ENCODE measurements at regions not wholly inside any gene's neighbourhood (a gene's known extent, or its start where the extent isn't known, plus 50 kb on each side); places are given as distances from the start of the nearest gene placed in this dataset.
"Not testable (repeated sequence)": the region's sequence is repeated elsewhere in the genome, so short reads cannot be mapped to it uniquely, and the experiment has no call there.

DNA sequence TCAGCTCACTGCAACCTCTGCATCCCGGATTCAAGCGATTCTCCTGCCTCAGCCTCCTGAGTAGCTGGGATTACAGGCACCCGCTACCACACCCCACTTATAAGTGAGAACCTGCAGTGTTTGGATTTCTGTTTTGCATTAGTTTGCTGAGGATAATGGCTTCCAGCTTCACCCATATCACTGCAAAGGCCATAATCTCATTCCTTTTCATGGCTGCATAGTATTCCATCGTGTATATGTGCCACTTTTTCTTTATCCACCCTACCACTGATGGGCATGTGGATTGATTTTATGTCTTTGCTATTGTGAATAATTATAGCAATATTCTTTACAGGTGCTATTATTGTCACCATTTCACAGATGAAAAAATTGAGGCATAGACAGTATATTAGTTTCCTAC lies 301.0 kb upstream of the MAF start:
- intact Hi-C loops (cut with DNase I): no loop called here
- DNase-seq (ENCODE audit: low spot score): no peak

DNA sequence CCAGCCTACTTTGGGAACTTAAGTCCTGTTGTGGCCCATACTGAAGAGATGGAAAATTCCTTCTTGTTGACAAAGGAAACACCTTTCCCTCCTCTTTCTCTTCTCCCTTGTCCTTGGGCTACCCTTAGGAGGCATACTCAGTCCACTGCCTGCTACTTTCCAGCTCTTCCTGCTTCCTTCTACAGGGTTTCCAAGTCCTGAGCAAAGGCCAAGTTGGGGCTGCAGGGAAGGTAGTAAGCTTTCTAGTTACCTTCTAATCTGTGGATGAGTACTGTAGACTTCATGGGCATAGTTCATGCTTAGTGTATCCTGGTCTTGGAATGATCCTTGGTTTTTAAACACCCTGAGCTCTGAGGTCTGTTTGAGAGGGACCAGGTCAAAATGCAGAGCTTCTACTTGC lies 299.2 kb upstream of the MAF start:
- DNase-seq (ENCODE audit: low spot score): no peak
- intact Hi-C loops (cut with DNase I): no loop called here

DNA sequence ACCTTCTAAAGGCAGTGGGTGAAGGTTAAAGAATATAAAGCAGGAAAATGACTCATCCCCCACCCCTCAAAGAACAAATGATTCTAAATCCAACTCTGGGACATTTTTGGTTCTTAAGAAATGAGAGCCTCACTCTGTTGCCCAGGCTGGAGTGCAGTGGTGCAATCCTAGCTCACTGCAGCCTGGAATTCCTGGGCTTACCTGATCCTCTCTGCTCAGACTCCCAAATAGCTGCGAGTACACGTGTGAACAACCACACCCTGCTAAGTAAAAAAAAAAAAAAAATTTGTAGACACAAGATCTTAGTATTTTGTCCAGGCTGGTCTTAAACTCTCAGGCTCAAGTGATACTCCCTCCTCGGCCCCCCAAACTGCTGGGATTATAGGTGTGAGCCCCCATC lies 298.8 kb upstream of the MAF start:
- no peak for DNase-seq (ENCODE audit: low spot score)
- intact Hi-C loops (cut with DNase I): no loop called here

DNA sequence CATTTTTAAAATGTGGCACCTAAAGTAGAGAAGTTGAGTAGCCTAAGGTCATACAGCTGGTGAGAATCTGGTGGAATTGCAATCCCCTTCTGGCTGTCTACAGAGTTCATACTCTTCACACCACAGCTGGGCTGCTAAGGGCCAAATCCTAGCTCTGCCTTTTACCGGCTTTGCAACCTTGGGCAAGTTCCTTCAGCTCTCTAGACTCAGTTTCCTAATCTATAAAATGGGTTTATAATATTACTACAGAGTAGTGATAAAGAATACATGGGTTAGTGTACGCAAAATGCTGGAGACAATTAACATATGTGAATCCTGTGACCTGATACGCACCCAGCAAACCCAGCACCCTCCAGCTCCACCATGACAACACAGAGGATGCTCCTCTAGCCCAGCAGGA lies 298.2 kb upstream of the MAF start:
- intact Hi-C loops (cut with DNase I): no loop called here
- DNase-seq (ENCODE audit: low spot score): no peak

DNA sequence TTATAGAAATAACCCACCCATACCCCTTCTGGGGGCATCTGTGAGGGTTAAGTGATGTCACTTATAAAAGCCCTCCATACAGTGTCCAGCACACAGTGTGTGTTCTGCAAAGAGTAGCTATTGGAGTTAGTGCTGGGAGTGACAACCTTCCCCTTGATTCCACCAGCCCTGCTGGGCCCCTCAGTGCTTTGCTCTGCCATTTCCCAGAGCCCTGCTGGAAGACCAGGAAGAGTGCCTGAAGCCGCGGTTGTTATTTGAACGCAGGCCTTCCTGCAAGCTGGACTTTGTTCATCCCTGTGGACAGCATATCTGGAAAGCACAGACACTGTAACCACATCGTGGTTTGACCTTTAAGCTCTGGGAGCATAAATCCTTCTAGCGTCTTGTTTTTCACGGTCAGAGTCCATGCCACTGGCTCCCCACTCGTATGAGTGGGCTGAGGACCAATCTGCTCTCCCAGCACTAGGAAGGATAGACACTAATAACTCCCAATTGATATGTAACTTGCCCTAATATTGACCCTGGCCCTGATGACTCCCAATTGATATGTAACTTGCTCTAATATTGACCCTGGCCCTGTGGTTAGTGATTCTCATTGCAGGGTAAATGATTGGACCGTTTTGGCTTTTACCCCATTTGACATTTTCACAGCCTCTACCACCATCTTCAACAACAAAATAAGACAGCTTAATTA lies 297.1 kb upstream of the MAF start:
- no peak for DNase-seq (ENCODE audit: low spot score)
- intact Hi-C loops (cut with DNase I): no loop called here

DNA sequence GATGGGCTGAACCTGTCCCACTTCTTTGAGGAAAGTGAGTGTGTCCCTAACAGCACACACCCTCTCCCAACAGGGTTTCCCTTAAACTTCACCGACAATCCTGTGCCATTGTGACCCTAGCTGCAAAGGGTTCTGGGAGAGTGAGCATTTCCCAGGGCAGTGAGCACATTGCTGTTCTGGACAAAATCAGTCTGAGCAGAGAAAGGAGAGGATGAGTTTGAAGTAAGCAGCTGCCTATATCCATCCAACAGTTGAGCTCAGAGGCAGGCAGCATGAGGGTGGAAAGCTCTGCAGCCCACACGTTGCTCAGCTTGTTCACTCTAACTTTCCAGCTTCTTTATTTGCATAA lies 296.5 kb upstream of the MAF start:
- no peak for DNase-seq (ENCODE audit: low spot score)
- intact Hi-C loops (cut with DNase I): no loop called here

DNA sequence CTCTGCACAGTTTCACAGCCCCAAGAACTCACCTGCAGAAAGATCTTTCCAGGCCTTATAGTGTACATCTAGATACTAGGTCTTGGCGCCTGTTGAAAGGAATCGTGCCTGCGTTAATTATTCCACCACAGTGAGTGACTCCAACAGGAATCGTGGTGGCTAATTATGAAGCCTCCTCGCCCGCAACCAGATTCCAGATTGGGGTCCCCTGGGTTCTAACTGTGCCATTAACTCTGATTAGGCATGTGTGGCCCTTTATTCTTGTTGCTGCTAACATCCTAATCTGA lies 295.3 kb upstream of the MAF start:
- intact Hi-C loops (cut with DNase I): no loop called here
- DNase-seq (ENCODE audit: low spot score): no peak

DNA sequence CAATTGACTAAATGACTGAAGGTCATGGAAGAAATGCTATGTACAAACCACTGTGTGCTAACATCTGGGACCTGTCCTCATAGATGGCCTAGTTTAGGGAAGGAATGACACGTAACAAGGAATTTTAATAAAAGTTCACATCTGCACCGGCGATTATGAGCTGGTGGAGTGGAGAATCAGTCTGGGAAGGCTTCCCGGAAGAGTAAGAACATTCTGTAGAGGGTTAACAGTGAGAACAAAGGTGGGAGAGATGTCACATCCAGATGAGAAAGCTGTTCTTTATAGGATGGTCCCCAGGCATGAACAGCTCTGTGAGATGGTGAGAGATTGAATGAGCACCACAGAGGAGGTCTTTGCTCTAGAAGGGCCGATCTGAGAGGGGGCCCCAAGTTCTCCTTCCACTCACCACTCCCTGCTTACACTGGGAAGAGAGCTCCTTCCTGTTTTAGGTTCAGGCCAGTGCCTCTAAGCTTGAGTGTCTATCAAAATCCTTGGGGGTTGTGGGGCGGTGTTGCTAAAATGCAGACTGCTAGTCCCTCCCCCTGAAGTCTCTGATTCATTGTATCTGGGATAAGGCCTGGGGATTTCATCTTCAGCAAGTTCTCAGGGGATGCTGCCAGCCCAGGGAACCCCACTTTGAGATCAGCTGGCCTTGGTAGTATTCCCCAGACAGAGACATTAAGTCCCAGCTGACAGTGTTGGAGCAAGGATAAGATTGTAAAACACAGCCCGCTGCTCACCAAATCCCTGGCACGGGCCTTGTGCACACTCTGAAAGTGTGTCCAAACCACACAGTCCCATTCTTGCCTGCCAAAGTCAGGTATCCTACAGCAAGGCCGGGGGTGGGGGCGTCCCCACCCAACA lies 294.7 kb upstream of the MAF start:
- intact Hi-C loops (cut with DNase I): no loop called here
- no peak for DNase-seq (ENCODE audit: low spot score)

DNA sequence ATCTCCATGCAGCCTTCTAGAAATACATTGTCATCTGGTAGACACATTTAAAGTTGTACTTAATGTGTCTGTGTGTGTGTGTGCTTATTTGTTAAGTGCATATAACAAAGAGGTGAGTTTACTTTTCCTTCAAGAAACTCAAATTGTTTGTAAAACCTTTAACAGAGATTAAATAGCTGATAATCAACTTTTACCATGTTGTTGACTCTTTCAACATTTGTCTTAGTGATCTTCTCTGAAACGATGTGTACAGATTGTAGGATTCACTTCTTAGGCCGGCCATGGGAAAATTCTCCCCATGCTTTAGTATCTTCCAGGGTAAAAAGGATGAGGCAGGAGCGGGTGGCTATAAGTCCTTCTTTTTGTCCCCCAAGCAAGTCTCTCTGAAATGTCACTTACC lies 292.9 kb upstream of the MAF start:
- intact Hi-C loops (cut with DNase I): no loop called here
- DNase-seq (ENCODE audit: low spot score): no peak

DNA sequence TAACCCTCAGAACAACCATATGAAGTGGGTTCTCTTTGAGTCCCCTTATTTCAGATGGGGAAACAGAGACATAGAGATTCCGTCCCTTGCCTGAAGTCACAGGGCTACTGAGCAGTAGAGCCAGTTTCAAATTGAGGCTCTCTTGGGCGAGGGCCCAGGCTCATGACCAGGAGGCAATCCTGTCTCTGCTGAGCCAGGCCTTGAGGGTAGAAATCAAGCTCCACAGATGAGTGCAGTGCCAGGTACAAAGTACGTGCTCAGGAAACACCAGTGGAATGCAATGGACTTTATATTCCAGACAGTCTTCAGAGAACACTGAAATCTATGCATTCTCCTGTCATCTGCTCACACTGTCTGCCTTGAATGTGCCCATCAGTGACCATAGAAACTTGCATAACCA lies 291.7 kb upstream of the MAF start:
- intact Hi-C loops (cut with DNase I): no loop called here

DNA sequence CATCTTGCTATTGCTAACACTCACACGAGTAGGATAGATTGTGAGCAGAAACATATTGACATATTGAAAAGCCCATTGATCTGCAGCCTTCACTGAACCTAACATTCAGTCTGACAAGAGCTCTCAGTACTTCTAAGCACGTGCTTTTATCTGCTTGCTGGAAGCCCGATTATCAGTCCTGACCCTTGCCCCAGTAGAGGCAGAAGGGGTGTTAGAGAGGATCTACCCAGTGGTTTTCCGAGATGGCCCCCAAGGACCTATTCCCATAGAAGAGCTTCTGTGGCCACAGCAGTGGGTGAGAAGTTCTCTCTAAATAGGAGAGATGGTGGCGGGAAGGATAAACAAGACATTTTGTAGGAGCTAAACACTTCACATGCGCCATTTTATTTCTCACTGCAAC lies 290.9 kb upstream of the MAF start:
- intact Hi-C loops (cut with DNase I): no loop called here
- no peak for DNase-seq (ENCODE audit: low spot score)

More for the DNA sequence above, 291.7 kb upstream of the MAF start:
- DNase-seq (ENCODE audit: low spot score): no peak

DNA sequence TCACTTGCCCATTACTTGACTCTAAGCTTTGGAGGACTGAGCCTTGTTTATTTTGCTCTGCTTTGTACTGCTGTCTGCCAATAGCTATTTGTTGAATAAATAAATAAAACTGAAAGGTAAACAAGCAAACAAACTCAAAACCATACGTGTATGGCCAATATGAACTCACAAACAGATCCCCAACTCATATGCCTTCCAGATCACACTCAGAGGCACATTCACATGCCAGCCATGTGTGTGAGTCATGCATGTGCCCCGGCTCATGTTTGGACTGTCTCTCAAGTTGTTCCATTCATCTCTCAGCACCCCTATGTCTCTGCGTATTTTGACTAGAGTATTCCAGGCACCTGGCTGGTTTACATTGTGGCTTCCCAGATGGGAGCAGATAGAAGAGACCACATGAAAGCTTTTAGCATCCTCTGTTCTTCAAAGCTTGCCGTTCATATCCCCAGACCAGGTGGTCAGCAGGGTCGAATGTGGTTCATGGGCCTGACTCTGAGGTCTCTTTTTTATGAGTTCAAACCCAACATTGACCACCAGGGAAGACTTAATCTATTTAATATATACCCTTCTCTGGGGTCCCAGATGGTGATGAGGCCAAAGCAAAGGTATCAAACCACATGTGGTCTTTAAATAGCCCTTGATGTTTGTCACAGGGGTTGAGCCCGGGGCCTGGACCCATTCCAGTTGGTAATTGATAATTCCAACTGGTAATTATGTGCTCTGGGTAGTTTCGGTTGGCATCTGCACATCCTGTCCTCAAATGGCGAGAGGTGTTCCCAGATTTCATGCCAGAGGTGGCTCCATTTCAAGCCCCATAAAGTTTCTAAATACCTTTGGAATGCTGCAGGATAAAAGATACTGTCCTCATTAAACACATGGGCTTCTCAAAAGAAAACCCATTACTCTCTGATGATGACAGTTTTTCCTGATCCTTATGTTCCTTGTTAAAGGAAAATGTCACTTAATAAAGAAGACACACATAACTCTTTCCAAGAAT lies 287.3 kb upstream of the MAF start:
- DNase-seq (ENCODE audit: low spot score): no peak
- intact Hi-C loops (cut with DNase I): no loop called here

DNA sequence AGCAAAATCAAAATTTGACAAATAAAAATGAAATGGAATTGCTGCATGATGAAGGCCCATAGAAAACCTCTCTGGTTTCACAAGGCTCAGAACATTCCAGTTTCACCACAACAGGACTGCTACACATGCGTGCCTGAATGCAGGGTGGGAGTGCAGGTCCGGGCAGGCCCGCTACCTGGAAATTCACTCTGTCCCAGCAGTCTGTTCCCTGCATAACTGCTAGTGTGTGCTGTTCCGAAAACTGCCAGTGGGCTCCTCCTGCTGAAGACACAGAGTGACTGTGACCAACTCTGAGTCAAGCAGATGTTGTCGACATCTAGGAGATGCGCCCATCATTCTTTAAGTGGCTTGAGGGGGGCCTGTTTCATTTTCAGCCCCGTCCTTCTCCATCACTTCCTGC lies 284.8 kb upstream of the MAF start:
- DNase-seq (ENCODE audit: low spot score): no peak
- intact Hi-C loops (cut with DNase I): no loop called here

DNA sequence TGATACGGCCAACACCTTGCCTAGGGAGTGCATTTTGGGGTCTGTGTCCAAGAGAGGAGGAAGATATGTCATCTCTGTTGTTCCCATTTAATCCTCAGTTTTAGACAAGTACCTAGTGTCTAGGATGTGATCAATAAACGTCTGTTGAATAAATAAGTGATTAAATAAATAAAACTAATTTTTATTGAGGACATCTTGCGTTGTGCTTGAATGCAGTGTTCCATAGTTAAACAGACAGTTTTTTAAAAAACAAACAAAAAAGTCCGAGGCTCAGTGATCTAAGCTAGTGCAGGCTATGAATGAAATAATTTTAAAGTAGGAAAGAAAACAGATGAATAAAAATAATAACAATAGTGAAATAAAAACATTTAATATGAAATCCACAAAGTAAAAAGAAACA lies 283.0 kb upstream of the MAF start:
- no peak for DNase-seq (ENCODE audit: low spot score)
- intact Hi-C loops (cut with DNase I): no loop called here

DNA sequence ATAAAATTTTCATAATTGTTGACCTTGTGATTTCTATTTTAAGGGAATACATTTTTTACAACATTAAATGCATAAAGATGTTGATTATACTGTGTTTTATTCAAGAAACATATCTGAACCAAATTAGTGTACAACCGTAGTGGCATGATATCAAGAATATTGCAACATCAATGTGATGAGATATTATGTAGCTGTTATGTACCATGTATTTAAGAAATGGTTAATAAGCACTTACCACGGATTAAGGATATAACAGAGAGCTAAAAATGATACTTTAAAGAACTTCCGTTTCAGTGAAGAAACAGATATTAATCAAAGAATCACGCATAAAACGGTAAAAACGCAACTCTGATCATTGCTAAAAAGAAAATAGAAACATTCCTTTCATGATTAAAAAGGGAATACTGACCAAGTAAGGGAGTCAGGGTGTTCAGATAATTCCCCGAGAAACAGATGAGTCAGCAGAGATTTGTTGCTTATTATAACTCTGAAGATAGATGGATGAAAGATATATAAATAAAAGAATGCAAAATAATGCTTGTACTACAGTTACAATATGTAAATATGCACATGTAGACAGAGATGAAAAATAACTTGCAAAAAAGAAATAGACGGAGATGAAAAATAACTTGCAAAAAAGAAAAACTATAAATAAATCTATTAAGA lies 281.9 kb upstream of the MAF start:
- intact Hi-C loops (cut with DNase I): no loop called here

DNA sequence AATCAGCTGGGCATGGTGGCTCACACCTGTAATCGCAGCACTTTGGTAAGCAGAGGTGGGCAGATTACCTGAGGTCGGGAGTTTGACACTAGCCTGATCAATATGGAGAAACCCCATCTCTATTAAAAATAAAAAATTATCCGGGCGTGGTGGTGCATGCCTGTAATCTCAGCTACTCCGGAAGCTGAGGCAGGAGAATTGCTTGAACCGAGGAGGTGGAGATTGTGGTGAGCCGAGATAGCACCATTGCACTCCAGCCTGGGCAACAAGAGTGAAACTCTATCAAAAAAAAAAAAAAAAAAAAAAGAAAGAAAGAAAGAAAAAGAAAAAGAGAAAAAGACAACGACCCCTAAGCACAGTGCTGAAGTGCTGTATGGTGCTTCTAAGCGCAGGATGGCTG lies 280.6 kb upstream of the MAF start:
- DNase-seq (ENCODE audit: low spot score); intact Hi-C loops (cut with DNase I): not testable (repeated sequence)

More for the DNA sequence above, 281.9 kb upstream of the MAF start:
- DNase-seq (ENCODE audit: low spot score): no peak

DNA sequence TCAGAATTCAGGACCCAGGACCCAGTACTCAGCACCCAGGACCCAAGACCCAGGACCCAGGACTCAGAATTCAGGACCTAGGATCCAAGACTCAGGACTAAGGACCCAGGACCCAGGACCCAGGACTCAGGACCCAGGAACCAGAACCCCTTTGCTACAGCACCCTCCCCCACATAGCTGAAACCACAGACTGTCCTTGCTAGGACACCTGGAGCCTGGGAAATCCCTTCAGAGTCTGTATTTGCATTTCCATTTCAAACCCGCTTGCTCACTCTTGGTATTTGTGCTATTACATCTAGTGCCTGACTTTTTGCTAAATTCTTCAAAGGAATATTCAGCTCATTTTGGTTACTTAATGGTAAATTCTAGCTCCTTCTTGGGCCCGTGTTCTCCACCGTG lies 275.8 kb upstream of the MAF start:
- intact Hi-C loops (cut with DNase I): no loop called here
- DNase-seq (ENCODE audit: low spot score): no peak

DNA sequence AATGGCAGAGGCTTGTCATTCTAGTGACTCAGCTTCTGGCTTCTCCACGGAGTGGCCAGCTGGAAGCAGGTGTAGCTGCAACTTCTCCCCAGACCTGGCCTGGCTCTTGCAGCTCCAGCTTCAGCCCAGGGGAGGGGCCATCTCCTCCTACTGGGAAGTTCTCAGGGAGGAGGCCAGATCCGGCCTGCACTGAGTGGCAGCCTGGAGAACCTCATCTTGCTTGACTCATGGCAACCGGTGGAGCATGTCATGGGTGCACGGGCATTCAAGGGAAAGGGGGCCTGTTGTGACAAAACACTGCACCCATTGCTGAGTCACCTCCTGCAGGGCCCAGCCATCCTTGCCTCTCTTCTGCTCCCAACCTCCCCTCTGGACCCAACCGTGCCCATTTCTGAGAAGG lies 273.9 kb upstream of the MAF start:
- DNase-seq (ENCODE audit: low spot score): no peak
- intact Hi-C loops (cut with DNase I): no loop called here

DNA sequence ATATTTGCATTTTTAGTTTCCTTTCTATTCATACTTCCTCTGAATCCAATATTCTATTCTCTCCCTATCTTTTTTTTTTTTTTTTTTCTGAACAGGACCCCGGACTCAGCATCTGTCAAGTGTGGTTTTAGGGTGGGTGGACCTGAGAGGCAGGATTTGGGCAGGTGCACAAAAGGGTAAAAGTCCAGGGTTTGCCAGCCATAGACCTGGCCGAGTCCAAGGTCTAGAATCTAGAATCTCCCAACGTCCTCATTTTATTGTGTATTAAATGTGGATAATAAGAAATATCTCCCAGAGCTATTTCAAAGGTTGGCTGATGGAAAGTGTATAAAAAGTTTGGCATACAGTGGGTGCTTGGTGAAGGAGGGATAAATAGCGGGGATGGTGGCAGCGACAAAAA lies 273.3 kb upstream of the MAF start:
- DNase-seq (ENCODE audit: low spot score): no peak
- intact Hi-C loops (cut with DNase I): no loop called here

DNA sequence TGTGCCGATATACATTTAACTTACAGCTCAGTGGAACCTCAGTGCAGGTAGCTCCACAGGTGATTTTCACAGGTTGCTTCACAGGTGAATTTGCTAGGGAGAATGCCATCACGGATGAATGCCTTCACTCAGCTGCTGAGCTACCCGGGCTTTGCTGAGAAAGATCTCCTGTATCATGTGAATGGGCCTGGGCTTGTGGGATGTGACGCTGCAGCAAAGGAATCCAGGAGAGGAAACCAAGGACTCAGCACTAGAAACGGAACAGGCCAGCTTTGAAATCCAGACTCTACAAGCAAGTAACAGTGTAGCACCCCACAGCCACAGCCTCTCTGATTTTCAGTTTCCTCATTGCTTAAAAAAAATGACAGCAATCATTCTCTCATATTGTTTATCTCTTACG lies 271.4 kb upstream of the MAF start:
- DNase-seq (ENCODE audit: low spot score): no peak
- intact Hi-C loops (cut with DNase I): no loop called here

All from cardiac septum (tissue), 1 donor.